Loucy (cell line): ENCODE measurements at regions not wholly inside any gene's neighbourhood (a gene's known extent, or its start where the extent isn't known, plus 50 kb on each side); places are given as distances from the start of the nearest gene placed in this dataset.

Source experiments
- H2AFZ ChIP-seq: fragments of 200-600 bp; sonication (generic); 2 replicates; pipeline ENCODE4 v1.6.0; 2016; ENCODE audit warnings: antibody characterized with exemption, mild to moderate bottlenecking, low read length, moderate library complexity
- H3F3A ChIP-seq: fragments of 200-600 bp; 2 replicates; pipeline ENCODE4 v1.6.0; 2016; ENCODE audit warnings: antibody characterized with exemption, low read depth, mild to moderate bottlenecking
- H3K27me3 ChIP-seq: fragments of 200-600 bp; sonication (generic); 2 replicates; pipeline ENCODE4 v1.6.1; 2014; ENCODE audit warnings: low read length, mild to moderate bottlenecking; ENCODE audit not compliant: insufficient read depth, poor library complexity, severe bottlenecking
- H3K36me3 ChIP-seq: fragments of 200-600 bp; sonication (generic); 2 replicates; pipeline ENCODE4 v1.6.1; 2016; ENCODE audit warnings: low read length; ENCODE audit not compliant: insufficient read depth
- H3K4me1 ChIP-seq: fragments of 200-600 bp; sonication (generic); 2 replicates; pipeline ENCODE4 v1.5.1; 2014; ENCODE audit warnings: low read length, mild to moderate bottlenecking; ENCODE audit not compliant: insufficient read depth, poor library complexity, severe bottlenecking
- H3K4me2 ChIP-seq: fragments of 200-600 bp; sonication (generic); 2 replicates; pipeline ENCODE4 v1.6.0; 2014; ENCODE audit warnings: antibody characterized with exemption, low read length, low read depth, mild to moderate bottlenecking; ENCODE audit not compliant: poor library complexity, severe bottlenecking
- H3K4me3 ChIP-seq: fragments of 200-600 bp; sonication (generic); 2 replicates; pipeline ENCODE4 v1.5.1; 2014; ENCODE audit warnings: low read length, mild to moderate bottlenecking, mixed read lengths; ENCODE audit not compliant: poor library complexity, severe bottlenecking
- H3K79me2 ChIP-seq: fragments of 200-600 bp; sonication (generic); 2 replicates; pipeline ENCODE4 v1.6.1; 2014; ENCODE audit warnings: low read length; ENCODE audit not compliant: insufficient read depth
- H3K9ac ChIP-seq: fragments of 200-600 bp; sonication (generic); 2 replicates; pipeline ENCODE4 v1.6.0; 2014; ENCODE audit warnings: mild to moderate bottlenecking, low read depth, low read length, moderate library complexity; ENCODE audit not compliant: poor library complexity, severe bottlenecking
- H3K9me2 ChIP-seq: fragments of 200-600 bp; sonication (generic); replicated peaks from 2 replicates; pipeline ENCODE4 v1.6.1; 2016; ENCODE audit warnings: low read depth, low read length, mixed read lengths
- H3K9me3 ChIP-seq: fragments of 200-600 bp; sonication (generic); 2 replicates; pipeline ENCODE4 v1.6.1; 2014; ENCODE audit warnings: mild to moderate bottlenecking, antibody characterized with exemption, low read length, low read depth; ENCODE audit not compliant: insufficient read depth
- H4K20me1 ChIP-seq: fragments of 200-600 bp; sonication (generic); 2 replicates; pipeline ENCODE4 v1.6.0; 2014; ENCODE audit warnings: antibody characterized with exemption, low read length, mild to moderate bottlenecking; ENCODE audit not compliant: insufficient read depth, poor library complexity, severe bottlenecking
- EZH2phosphoT487 ChIP-seq: fragments of 200-600 bp; IDR thresholded peaks from 2 replicates; pipeline ENCODE4 v1.6.1; 2018; ENCODE audit warnings: antibody characterized with exemption, mild to moderate bottlenecking, moderate library complexity, borderline replicate concordance
- TF ChIP-seq, protein P1 (sequence below): fragments of 200-600 bp; sonication (generic); conservative IDR thresholded peaks from 2 replicates; pipeline ENCODE4 v1.5.1; 2014; ENCODE audit warnings: mild to moderate bottlenecking, antibody characterized with exemption, low read length

DNA sequence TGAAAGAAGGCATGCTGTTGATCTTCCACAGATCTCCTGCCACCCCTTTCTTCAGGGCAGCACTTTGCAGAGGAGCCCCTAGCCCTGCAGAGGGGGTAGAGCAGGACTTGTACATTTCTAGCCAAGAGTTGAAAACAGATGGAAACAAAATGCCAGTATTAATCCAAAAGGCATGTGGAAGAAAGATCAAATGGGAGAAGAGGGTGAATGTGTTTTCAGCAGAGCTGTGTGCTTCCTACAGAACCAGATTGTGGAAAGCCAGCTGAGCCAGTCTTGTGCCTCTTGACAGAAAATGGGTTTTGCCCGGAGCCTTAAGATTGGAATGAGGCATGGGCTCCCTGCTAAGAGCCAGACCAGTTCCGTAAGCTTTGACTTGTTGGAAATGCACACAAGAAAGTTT, 105.2 kb upstream of the TSPAN2 start:
- TF ChIP-seq, protein P1, sequence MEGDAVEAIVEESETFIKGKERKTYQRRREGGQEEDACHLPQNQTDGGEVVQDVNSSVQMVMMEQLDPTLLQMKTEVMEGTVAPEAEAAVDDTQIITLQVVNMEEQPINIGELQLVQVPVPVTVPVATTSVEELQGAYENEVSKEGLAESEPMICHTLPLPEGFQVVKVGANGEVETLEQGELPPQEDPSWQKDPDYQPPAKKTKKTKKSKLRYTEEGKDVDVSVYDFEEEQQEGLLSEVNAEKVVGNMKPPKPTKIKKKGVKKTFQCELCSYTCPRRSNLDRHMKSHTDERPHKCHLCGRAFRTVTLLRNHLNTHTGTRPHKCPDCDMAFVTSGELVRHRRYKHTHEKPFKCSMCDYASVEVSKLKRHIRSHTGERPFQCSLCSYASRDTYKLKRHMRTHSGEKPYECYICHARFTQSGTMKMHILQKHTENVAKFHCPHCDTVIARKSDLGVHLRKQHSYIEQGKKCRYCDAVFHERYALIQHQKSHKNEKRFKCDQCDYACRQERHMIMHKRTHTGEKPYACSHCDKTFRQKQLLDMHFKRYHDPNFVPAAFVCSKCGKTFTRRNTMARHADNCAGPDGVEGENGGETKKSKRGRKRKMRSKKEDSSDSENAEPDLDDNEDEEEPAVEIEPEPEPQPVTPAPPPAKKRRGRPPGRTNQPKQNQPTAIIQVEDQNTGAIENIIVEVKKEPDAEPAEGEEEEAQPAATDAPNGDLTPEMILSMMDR: no peak
- TF ChIP-seq EZH2phosphoT487: no peak
- no peak overlapping the region for H3K4me2 ChIP-seq
- no peaks in the 10 kb centered on the region for H3K4me1 ChIP-seq
- H2AFZ ChIP-seq: no peak overlapping the region
- no peaks in the 10 kb centered on the region for H3F3A ChIP-seq
- H3K9ac ChIP-seq: no peak overlapping the region
- H3K36me3 ChIP-seq: no peaks in the 10 kb centered on the region
- no peaks in the 10 kb centered on the region for H3K9me2 ChIP-seq
- H3K4me3 ChIP-seq: no peak overlapping the region
- no peaks in the 10 kb centered on the region for H3K9me3 ChIP-seq
- H3K79me2 ChIP-seq: no peaks in the 10 kb centered on the region
- H3K27me3 ChIP-seq: no peaks in the 10 kb centered on the region
- H4K20me1 ChIP-seq: no peaks in the 10 kb centered on the region

- Histone ChIP-seq H3K27me3 (no peaks in the 10 kb centered on the region), H3K9me3 (no peaks in the 10 kb centered on the region), H3K79me2 (no peaks in the 10 kb centered on the region), H3K9me2 (no peaks in the 10 kb centered on the region), H3K4me3 (no peak overlapping the region), H3F3A (no peaks in the 10 kb centered on the region), H3K9ac (no peak overlapping the region), H3K36me3 (no peaks in the 10 kb centered on the region), H4K20me1 (no peaks in the 10 kb centered on the region), H3K4me2 (no peak overlapping the region), H3K4me1 (no peaks in the 10 kb centered on the region), H2AFZ (no peak overlapping the region)
- TF ChIP-seq, protein P1: no peak
- TF ChIP-seq EZH2phosphoT487: no peak
These were observed 103.9 kb upstream of the TSPAN2 start for GRCh38 chr1:115193046-115193828.

- Histone ChIP-seq H2AFZ (no peak overlapping the region), H3K4me2 (no peak overlapping the region), H3K9me2 (no peaks in the 10 kb centered on the region), H3F3A (no peaks in the 10 kb centered on the region), H3K36me3 (no peaks in the 10 kb centered on the region), H3K27me3 (no peaks in the 10 kb centered on the region), H3K9ac (no peak overlapping the region), H3K4me1 (no peaks in the 10 kb centered on the region), H3K9me3 (no peaks in the 10 kb centered on the region), H4K20me1 (no peaks in the 10 kb centered on the region), H3K4me3 (no peak overlapping the region), H3K79me2 (no peaks in the 10 kb centered on the region)
- no peak for TF ChIP-seq EZH2phosphoT487
- TF ChIP-seq, protein P1: no peak
These were observed 103.0 kb upstream of the TSPAN2 start for GRCh38 chr1:115192200-115192767.
